GM23338 (cell line): ENCODE measurements at regions not wholly inside any gene's neighbourhood (a gene's known extent, or its start where the extent isn't known, plus 50 kb on each side); places are given as distances from the start of the nearest gene placed in this dataset.
"Not testable (repeated sequence)": the region's sequence is repeated elsewhere in the genome, so short reads cannot be mapped to it uniquely, and the experiment has no call there.

Experiments used
- ATAC-seq: fragments of 200-7000 bp; cut with Tn5 transposase; 3 replicates; pipeline ENCODE4 v1.9.1; 2020
- DNase-seq: peaks from one replicate; pipeline ENCODE4 v3.0.0-alpha.2; 2015; ENCODE audit warnings: low spot score
- H2AFZ ChIP-seq: fragments of 200-600 bp; sonication (generic); 2 replicates; pipeline ENCODE4 v1.8.0; 2016; ENCODE audit warnings: antibody characterized with exemption, mild to moderate bottlenecking, moderate library complexity
- H3F3A ChIP-seq: fragments of 200-600 bp; sonication (generic); replicated peaks from 2 replicates; pipeline ENCODE4 v1.8.0; 2017; ENCODE audit warnings: antibody characterized with exemption, mixed run types, low read depth
- H3K27ac ChIP-seq: fragments of 200-600 bp; sonication (generic); 2 replicates; pipeline ENCODE4 v1.6.1; 2016; ENCODE audit warnings: low read depth
- H3K27me3 ChIP-seq: fragments of 200-600 bp; sonication (generic); 2 replicates; pipeline ENCODE4 v1.8.0; 2016; ENCODE audit warnings: mild to moderate bottlenecking, mixed run types, moderate library complexity; ENCODE audit not compliant: insufficient read depth
- H3K36me3 ChIP-seq: fragments of 200-600 bp; sonication (generic); 2 replicates; pipeline ENCODE4 v1.8.0; 2016; ENCODE audit warnings: mild to moderate bottlenecking; ENCODE audit not compliant: insufficient read depth
- H3K4me1 ChIP-seq: fragments of 200-600 bp; sonication (generic); 2 replicates; pipeline ENCODE4 v1.8.0; 2016; ENCODE audit warnings: mild to moderate bottlenecking, moderate library complexity; ENCODE audit not compliant: insufficient read depth
- H3K4me2 ChIP-seq: fragments of 200-600 bp; sonication (generic); 2 replicates; pipeline ENCODE4 v1.7.1; 2017; ENCODE audit warnings: mixed run types
- H3K4me3 ChIP-seq: fragments of 200-600 bp; sonication (generic); 2 replicates; pipeline ENCODE4 v1.6.1; 2016; ENCODE audit warnings: mixed run types
- H3K79me2 ChIP-seq: fragments of 200-600 bp; sonication (generic); replicated peaks from 2 replicates; pipeline ENCODE4 v1.8.0; 2017; ENCODE audit warnings: mild to moderate bottlenecking; ENCODE audit not compliant: insufficient read depth
- H3K9me2 ChIP-seq: fragments of 200-600 bp; sonication (generic); 2 replicates; pipeline ENCODE4 v1.8.0; 2017; ENCODE audit not compliant: insufficient read depth
- H4K20me1 ChIP-seq: fragments of 200-600 bp; sonication (generic); replicated peaks from 2 replicates; pipeline ENCODE4 v1.8.0; 2017; ENCODE audit warnings: mild to moderate bottlenecking; ENCODE audit not compliant: insufficient read depth
- H3K27ac Mint-ChIP-seq: 2 replicates; pipeline ENCODE4 v1.8.0; 2020; ENCODE audit warnings: inconsistent platforms, mild to moderate bottlenecking, moderate library complexity, mixed read lengths
- H3K27me3 Mint-ChIP-seq: 3 replicates; pipeline ENCODE4 v1.8.0; 2022; ENCODE audit warnings: low read depth, mild to moderate bottlenecking, moderate library complexity, mixed read lengths, inconsistent platforms; ENCODE audit not compliant: insufficient read depth, poor library complexity
- H3K36me3 Mint-ChIP-seq: 3 replicates; pipeline ENCODE4 v1.8.0; 2021; ENCODE audit warnings: low read depth, mild to moderate bottlenecking, inconsistent platforms, moderate library complexity, mixed read lengths
- H3K4me1 Mint-ChIP-seq: 3 replicates; pipeline ENCODE4 v1.8.0; 2020; ENCODE audit warnings: mild to moderate bottlenecking, inconsistent platforms, mixed read lengths
- H3K4me3 Mint-ChIP-seq: 3 replicates; pipeline ENCODE4 v1.8.0; 2021; ENCODE audit warnings: moderate library complexity, mild to moderate bottlenecking, inconsistent platforms, mixed read lengths
- H3K9me3 Mint-ChIP-seq: 3 replicates; pipeline ENCODE4 v1.8.0; 2020; ENCODE audit warnings: moderate library complexity, mild to moderate bottlenecking, inconsistent platforms, mixed read lengths
- CTCF ChIP-seq, 2 experiments: fragments of 200-600 bp in 1 of 2; sonication (generic) in 1 of 2; conservative IDR thresholded peaks; 2 replicates each; pipeline versions ENCODE4 v1.5.1 to v1.6.1; 2016 to 2017; ENCODE audit warnings: antibody characterized with exemption in 2 of 2, low read depth in 2 of 2, mild to moderate bottlenecking in 2 of 2, moderate library complexity in 1 of 2
- EZH2 ChIP-seq: fragments of 200-600 bp; sonication (generic); IDR thresholded peaks from one replicate; pipeline ENCODE4 v1.8.0; 2017; ENCODE audit warnings: antibody characterized with exemption, mild to moderate bottlenecking, low read depth; ENCODE audit not compliant: unreplicated experiment
- POLR2AphosphoS5 ChIP-seq: IDR thresholded peaks from 2 replicates; pipeline ENCODE4 v1.6.1; 2016; ENCODE audit warnings: antibody characterized with exemption, low read depth
- STAT1 ChIP-seq: IDR thresholded peaks from one replicate; pipeline ENCODE4 v1.6.1; 2016; ENCODE audit warnings: antibody characterized with exemption; ENCODE audit not compliant: unreplicated experiment
- ZNF331 ChIP-seq: fragments of 250-450 bp; sonication (Bioruptor Pico); IDR thresholded peaks from 2 replicates; pipeline ENCODE4 v1.5.0; 2020; ENCODE audit warnings: low read depth, mild to moderate bottlenecking, moderate library complexity

GRCh38 chr13:31605076-31605860, 134.1 kb upstream of the RXFP2 start (continued):
- TF ChIP-seq POLR2AphosphoS5 (no peak), ZNF331 (CRISPR knock-in tag) (no peak), STAT1 (no peak), EZH2 (no peak), CTCF (conservative IDR thresholded peaks at IDR 0.05; ENCODE audit: low read depth in 2 of 2) (no peak)

GRCh38 chr13:31607531-31607930, 131.8 kb upstream of the RXFP2 start:
- H3K27me3 Mint-ChIP-seq, H3K36me3 Mint-ChIP-seq, ATAC-seq, H2AFZ ChIP-seq, H3K27me3 ChIP-seq, H3F3A ChIP-seq, H3K4me3 Mint-ChIP-seq, H3K4me3 ChIP-seq, H3K36me3 ChIP-seq, H3K79me2 ChIP-seq, H4K20me1 ChIP-seq, H3K9me2 ChIP-seq, H3K4me2 ChIP-seq, H3K9me3 Mint-ChIP-seq, H3K27ac ChIP-seq: not testable (repeated sequence)
- peak; percentile 8 for DNase-seq
- peak overlapping the region; percentile 69 for H3K27ac Mint-ChIP-seq
- H3K4me1 Mint-ChIP-seq, result peaks cover 29% of the 10 kb centered on the region
- peaks cover 11% of the 10 kb centered on the region for H3K4me1 ChIP-seq

GRCh38 chr13:31608780-31609179, 130.5 kb upstream of the RXFP2 start:
- peaks cover 11% of the 10 kb centered on the region for H3K4me1 ChIP-seq
- not testable (repeated sequence) for H3K27me3 ChIP-seq, H4K20me1 ChIP-seq, H3K36me3 ChIP-seq, H3K9me2 ChIP-seq, H3K27ac ChIP-seq, H3K27ac Mint-ChIP-seq, H3K9me3 Mint-ChIP-seq, H3K4me3 Mint-ChIP-seq, H3K4me2 ChIP-seq, ATAC-seq, DNase-seq, H3F3A ChIP-seq, H3K27me3 Mint-ChIP-seq, H2AFZ ChIP-seq, H3K4me3 ChIP-seq, H3K36me3 Mint-ChIP-seq, H3K79me2 ChIP-seq
- peaks cover 29% of the 10 kb centered on the region for H3K4me1 Mint-ChIP-seq
